Fibroblast of villous mesenchyme (primary cell): ENCODE measurements at regions not wholly inside any gene's neighbourhood (a gene's known extent, or its start where the extent isn't known, plus 50 kb on each side); places are given as distances from the start of the nearest gene placed in this dataset.
A peak's percentile ranks its signal among the peaks of the same experiment; 100 is the strongest.

Experiments used
- DNase-seq: peaks from one replicate; pipeline ENCODE4 v3.0.0-alpha.2; 2010; ENCODE audit warnings: low read depth
- H3K4me3 ChIP-seq: 2 replicates; pipeline ENCODE4 v1.5.1; 2011; ENCODE audit warnings: low read depth, mild to moderate bottlenecking, low read length
- TF ChIP-seq, protein P1 (sequence below): IDR thresholded peaks from 2 replicates; pipeline ENCODE4 v1.5.1; 2012; ENCODE audit warnings: low read depth, mild to moderate bottlenecking, low read length; ENCODE audit not compliant: insufficient read depth

DNA sequence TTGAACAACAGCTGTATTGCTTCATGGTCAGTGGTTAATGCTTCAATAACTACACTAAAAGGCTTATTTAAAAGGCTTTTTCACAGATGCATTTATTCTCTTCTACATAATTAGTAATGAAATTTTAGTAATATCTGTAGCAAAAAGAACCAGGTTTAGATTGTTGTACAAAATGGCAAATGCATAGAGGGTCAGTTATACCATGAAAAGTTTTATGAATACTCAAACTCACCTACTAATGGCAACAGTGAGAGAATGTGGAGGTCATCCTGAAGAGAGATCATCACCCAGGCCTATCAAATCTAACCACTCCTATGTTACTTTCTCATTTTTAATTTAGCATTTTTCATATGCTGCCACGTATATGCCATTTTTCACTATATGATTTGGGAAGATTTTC is 444.3 kb upstream of the CDH9 start:
- TF ChIP-seq, protein P1, sequence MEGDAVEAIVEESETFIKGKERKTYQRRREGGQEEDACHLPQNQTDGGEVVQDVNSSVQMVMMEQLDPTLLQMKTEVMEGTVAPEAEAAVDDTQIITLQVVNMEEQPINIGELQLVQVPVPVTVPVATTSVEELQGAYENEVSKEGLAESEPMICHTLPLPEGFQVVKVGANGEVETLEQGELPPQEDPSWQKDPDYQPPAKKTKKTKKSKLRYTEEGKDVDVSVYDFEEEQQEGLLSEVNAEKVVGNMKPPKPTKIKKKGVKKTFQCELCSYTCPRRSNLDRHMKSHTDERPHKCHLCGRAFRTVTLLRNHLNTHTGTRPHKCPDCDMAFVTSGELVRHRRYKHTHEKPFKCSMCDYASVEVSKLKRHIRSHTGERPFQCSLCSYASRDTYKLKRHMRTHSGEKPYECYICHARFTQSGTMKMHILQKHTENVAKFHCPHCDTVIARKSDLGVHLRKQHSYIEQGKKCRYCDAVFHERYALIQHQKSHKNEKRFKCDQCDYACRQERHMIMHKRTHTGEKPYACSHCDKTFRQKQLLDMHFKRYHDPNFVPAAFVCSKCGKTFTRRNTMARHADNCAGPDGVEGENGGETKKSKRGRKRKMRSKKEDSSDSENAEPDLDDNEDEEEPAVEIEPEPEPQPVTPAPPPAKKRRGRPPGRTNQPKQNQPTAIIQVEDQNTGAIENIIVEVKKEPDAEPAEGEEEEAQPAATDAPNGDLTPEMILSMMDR, result no peak
- no peak for DNase-seq
- H3K4me3 ChIP-seq, result no peak overlapping the region

DNA sequence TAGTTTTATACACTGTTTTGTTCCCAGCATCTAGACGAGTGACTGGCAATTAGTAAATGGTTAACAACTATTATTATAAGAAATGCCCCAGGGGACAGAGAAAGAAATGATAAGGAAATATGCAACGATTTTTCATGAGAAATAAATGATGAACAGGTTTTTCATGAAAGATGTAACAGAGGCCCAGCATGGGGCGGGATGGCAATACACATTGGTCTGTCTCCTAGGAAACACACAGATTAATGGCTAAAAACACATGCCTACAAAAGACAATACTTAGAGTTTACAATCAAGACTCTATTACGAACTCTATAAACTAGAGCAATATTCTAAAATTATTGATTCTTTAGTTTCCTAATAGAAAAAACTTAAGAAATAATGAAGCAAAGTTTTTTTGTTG is 441.5 kb upstream of the CDH9 start:
- TF ChIP-seq, protein P1, result no peak
- no peak for DNase-seq
- no peak overlapping the region for H3K4me3 ChIP-seq

DNA sequence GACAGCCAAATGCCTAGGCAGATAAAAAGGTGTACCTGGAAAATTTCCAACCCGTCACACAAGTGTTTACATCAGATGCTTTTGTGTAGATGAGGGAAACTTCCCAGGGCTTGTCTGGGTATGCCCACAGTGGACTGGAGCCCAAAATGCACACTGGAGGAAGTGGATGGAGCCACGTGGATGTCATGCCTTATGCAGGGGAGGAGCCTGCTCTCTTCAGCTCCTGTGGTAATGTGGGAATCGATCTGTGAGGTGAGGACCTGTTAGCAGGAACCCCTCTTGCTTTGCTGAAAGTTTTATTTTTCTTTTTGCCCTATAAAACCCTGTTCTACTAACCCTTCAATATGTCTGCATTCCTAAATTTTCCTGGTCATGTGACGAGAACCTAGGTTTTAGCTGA is 439.2 kb upstream of the CDH9 start:
- no peak for DNase-seq
- H3K4me3 ChIP-seq, result no peak overlapping the region
- TF ChIP-seq, protein P1, result no peak

DNA sequence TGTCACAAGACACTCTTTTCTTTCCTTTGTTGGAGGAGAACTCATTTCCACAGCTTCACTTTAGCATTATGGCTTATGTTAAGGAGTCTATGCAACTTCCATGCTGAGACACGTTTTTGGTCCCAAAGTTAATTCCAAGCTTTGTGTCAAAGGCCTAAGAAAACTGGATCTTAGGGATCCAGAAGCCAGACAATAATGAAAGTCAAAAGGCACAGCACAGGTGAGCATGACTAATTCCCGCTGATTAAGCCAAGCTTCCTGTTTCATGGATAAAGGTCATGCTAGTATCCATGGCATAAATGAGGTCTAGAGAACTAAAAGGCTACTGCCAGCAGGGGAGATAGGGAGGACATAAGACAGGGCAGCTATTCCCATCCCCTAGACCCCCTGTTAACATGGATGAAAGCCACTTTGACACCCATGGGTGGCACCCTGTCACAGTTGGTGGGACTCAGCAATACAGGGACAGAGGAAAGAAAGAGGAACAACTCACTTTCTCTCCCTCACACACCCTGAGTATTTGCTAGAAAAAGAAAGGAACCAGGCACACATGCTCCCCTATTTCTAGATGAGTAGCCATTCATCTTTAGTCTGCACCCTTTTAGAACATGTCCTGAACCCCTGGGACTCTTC is 438.1 kb upstream of the CDH9 start:
- TF ChIP-seq, protein P1, result no peak
- DNase-seq, result no peak
- no peak overlapping the region for H3K4me3 ChIP-seq

DNA sequence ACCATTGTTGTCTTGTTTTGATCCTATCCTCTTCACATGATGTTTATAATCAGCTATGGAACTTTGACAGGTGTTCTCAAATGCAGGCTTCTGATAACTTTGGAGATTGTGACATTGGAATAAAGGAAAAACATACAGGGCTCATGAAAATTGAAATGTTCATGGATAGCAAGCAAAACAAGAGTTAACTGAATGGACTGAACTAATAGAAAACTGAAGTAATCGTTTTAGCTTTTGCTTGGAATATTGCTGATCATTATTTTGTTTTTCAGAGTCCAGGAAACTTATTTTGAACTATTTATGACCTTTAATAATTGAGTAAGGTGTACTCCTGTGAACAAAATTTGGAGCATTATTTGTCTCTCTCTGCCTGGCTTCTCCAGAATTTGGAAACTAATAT is 436.7 kb upstream of the CDH9 start:
- TF ChIP-seq, protein P1, result no peak
- no peak overlapping the region for H3K4me3 ChIP-seq
- DNase-seq, result no peak

DNA sequence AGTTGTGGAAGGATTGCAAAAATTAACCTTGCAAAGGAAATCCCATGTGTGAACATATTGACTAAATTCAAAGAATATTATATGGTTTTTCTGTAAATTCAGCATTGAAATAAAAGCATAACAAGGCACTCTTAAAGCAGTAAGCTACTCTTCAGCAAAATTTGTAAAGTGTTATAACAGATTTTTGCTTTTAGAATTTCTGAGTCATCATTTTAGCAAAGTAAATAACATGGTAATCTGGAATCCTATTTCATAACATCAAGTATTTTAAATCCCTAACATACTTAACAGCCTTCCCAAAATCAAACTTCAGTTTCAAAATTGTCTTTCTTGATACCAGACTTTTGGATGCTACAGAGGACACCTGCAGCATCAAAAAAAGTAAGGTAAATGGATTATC is 436.0 kb upstream of the CDH9 start:
- TF ChIP-seq, protein P1, result no peak
- no peak for DNase-seq
- H3K4me3 ChIP-seq, result no peak overlapping the region

DNA sequence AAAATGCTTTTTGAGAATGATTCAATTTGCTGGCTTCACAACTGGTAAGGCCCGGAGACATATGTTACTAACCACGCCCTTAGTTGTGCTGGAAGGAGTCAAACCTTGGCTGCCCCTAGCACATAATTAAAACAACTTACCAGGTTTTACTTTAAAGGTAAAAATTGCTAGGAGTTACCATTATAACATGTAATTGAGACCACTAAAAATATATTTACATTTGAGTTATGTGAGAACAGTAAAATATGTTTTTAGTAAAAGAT is 435.6 kb upstream of the CDH9 start:
- H3K4me3 ChIP-seq, result peak overlapping the region; percentile 43
- TF ChIP-seq, protein P1, result no peak
- DNase-seq, result no peak
